HFF-Myc (cell line): ENCODE measurements at regions not wholly inside any gene's neighbourhood (a gene's known extent, or its start where the extent isn't known, plus 50 kb on each side); places are given as distances from the start of the nearest gene placed in this dataset.
A peak's percentile ranks its signal among the peaks of the same experiment; 100 is the strongest.
"Not testable (repeated sequence)": the region's sequence is repeated elsewhere in the genome, so short reads cannot be mapped to it uniquely, and the experiment has no call there.

Experiments
- DNase-seq: peaks from one replicate; pipeline ENCODE4 v3.0.0-alpha.2; 2011; ENCODE audit warnings: low read depth; ENCODE audit errors: extremely low read depth
- H3K4me3 ChIP-seq: replicated peaks from 2 replicates; pipeline ENCODE4 v1.5.1; 2011; ENCODE audit warnings: low read depth, mild to moderate bottlenecking, control low read depth, low read length
- CTCF ChIP-seq: IDR thresholded peaks from 2 replicates; pipeline ENCODE4 v1.5.1; 2012; ENCODE audit warnings: mild to moderate bottlenecking, low read depth, low read length, control low read depth; ENCODE audit errors: missing control alignments

DNA sequence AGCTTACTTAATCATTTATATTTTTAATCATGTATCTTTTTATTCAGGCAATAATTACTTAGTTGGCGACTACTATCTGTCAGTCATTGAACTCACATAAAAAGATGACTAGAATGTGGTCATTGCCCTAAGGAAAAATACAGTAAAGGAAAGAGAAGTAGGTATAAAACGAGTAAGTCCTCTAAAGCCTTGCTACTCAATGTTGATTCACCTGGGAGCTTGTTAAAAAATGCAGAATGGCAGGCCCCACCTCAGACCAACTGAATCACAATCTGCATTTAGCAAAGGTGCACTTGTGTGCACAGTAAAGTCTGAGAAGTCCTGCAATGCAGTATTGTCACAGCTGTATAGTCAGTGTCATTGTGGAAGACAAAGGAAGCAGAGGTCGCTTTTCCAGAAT is 592.4 kb downstream of the CSNK1G3 start:
- no peak for DNase-seq
- no peak for TF ChIP-seq CTCF
- H3K4me3 ChIP-seq, result no peak overlapping the region

DNA sequence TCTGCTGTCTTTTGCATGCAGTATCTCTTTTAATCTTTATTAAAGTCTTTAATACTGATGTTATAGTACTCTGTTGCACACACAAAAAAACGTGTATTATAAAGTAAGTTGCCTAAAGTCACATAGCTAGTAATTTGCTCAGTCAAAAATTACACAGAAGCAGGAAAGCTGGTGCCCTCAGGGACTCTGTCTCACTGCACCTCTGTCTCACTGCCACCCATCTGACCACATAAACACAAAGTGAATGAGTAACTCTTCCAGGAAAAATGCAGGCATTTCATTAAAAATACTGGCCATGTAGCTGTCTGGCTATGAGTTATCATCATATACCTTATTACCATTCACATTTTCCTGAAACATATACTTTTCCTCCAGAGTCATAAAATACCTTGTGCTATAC is 591.7 kb downstream of the CSNK1G3 start:
- TF ChIP-seq CTCF, result no peak
- no peak for DNase-seq
- no peak overlapping the region for H3K4me3 ChIP-seq

GRCh38 chr5:124103056-124103455 is 591.1 kb downstream of the CSNK1G3 start:
- DNase-seq, H3K4me3 ChIP-seq: not testable (repeated sequence)

GRCh38 chr5:124102486-124102885 is 590.5 kb downstream of the CSNK1G3 start:
- DNase-seq, result peak; percentile 16
- no peak for TF ChIP-seq CTCF
- no peak overlapping the region for H3K4me3 ChIP-seq

- no peak for TF ChIP-seq CTCF
- H3K4me3 ChIP-seq, result no peak overlapping the region
- DNase-seq, result no peak
Measured at GRCh38 chr5:124093658-124094057, 581.7 kb downstream of the CSNK1G3 start.

DNA sequence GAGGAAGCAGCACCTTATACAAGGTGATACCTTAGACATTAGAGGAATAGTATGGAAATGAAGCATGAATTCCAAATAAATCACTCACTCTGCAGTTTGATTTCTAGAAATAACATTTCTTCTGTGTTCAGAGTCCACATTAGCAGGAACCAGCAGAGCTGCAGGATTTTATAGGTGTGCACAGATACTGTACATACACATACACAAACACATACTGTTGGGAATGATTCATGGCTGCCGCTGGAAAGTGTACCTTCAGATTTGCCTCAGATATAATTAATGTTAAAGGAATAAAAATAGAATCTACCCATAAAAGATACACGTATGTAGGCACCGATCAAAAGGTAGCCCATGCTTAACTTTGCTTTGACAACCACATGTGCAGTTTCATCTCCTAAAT is 578.1 kb downstream of the CSNK1G3 start:
- no peak for TF ChIP-seq CTCF
- DNase-seq, result no peak
- H3K4me3 ChIP-seq, result no peak overlapping the region

- no peak for TF ChIP-seq CTCF
- H3K4me3 ChIP-seq, result no peak overlapping the region
- no peak for DNase-seq
Measured at GRCh38 chr5:124089578-124089977, 577.6 kb downstream of the CSNK1G3 start.
